ENCODE measurements at regions not wholly inside any gene's neighbourhood (a gene's known extent, or its start where the extent isn't known, plus 50 kb on each side); places are given as distances from the start of the nearest gene placed in this dataset.

GRCh38 chr13:84525865-84526264, 643.6 kb upstream of the SLITRK1 start:
- no peaks in the 10 kb centered on the region for H3K79me2 ChIP-seq (ENCODE audit: low read length)
- no peak overlapping the region for H3K4me2 ChIP-seq (ENCODE audit: low read length)
- no peaks in the 10 kb centered on the region for H3K27me3 ChIP-seq (ENCODE audit: low read depth, low read length)
- H3K36me3 ChIP-seq (replicated peaks; ENCODE audit: low read depth, low read length), result no peaks in the 10 kb centered on the region
- no peaks in the 10 kb centered on the region for H4K20me1 ChIP-seq (ENCODE audit: insufficient read depth, low read length)
- H2AFZ ChIP-seq (ENCODE audit: low read depth, low read length), result no peak overlapping the region
- H3K4me3 ChIP-seq (ENCODE audit: low read length), result no peak overlapping the region
- H3K27ac ChIP-seq (ENCODE audit: low read length), result no peak overlapping the region
- H3K9me3 ChIP-seq (ENCODE audit: insufficient read depth, low read length), result no peaks in the 10 kb centered on the region
- H3K9ac ChIP-seq (ENCODE audit: low read length), result no peak overlapping the region
- TF ChIP-seq EZH2phosphoT487 (IDR thresholded peaks at IDR 0.05; ENCODE audit: low read depth) (no peak), CTCF (IDR thresholded peaks at IDR 0.05; ENCODE audit: low read depth, low read length) (no peak)
- no peaks in the 10 kb centered on the region for H3K4me1 ChIP-seq (ENCODE audit: low read length)

DNA sequence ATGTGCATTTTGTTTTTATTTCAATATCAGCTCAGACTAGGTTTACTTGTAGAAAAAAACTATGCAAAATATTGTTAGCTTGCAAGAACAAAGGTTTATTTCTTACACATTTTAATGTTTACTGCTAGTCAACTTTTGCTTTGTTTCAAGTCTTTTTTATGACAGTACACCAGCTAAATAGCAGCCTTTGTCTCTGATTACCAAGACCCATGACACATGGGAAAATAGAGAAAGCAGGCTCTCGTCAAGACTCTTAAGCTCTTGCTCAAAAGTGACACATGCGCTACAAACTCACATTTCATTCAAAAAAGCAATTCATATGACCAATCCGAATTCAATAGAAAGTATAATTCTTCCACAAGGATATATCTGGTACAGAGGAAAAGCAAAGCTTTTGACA, 642.3 kb upstream of the SLITRK1 start:
- Histone ChIP-seq H3K4me2 (ENCODE audit: low read length) (no peak overlapping the region), H4K20me1 (ENCODE audit: insufficient read depth, low read length) (no peaks in the 10 kb centered on the region), H3K79me2 (ENCODE audit: low read length) (no peaks in the 10 kb centered on the region), H3K4me1 (ENCODE audit: low read length) (no peaks in the 10 kb centered on the region), H3K9me3 (ENCODE audit: insufficient read depth, low read length) (no peaks in the 10 kb centered on the region), H3K27me3 (ENCODE audit: low read depth, low read length) (no peaks in the 10 kb centered on the region), H3K4me3 (ENCODE audit: low read length) (no peak overlapping the region), H3K36me3 (replicated peaks; ENCODE audit: low read depth, low read length) (no peaks in the 10 kb centered on the region), H3K27ac (ENCODE audit: low read length) (no peak overlapping the region), H3K9ac (ENCODE audit: low read length) (no peak overlapping the region), H2AFZ (ENCODE audit: low read depth, low read length) (no peak overlapping the region)
- no peak for TF ChIP-seq CTCF (IDR thresholded peaks at IDR 0.05; ENCODE audit: low read depth, low read length)
- no peak for TF ChIP-seq EZH2phosphoT487 (IDR thresholded peaks at IDR 0.05; ENCODE audit: low read depth)

- Histone ChIP-seq H3K9ac (ENCODE audit: low read length) (no peak overlapping the region), H2AFZ (ENCODE audit: low read depth, low read length) (no peak overlapping the region)
Observed at GRCh38 chr13:84500016-84500415, 617.7 kb upstream of the SLITRK1 start.

GRCh38 chr13:84497613-84498012, 615.3 kb upstream of the SLITRK1 start:
- Histone ChIP-seq H3K27me3 (ENCODE audit: low read depth, low read length) (no peaks in the 10 kb centered on the region), H4K20me1 (ENCODE audit: insufficient read depth, low read length) (no peaks in the 10 kb centered on the region), H3K79me2 (ENCODE audit: low read length) (no peaks in the 10 kb centered on the region), H3K9ac (ENCODE audit: low read length) (no peak overlapping the region), H3K4me2 (ENCODE audit: low read length) (no peak overlapping the region), H3K36me3 (replicated peaks; ENCODE audit: low read depth, low read length) (no peaks in the 10 kb centered on the region), H3K9me3 (ENCODE audit: insufficient read depth, low read length) (no peaks in the 10 kb centered on the region), H2AFZ (ENCODE audit: low read depth, low read length) (no peak overlapping the region), H3K4me3 (ENCODE audit: low read length) (no peak overlapping the region), H3K4me1 (ENCODE audit: low read length) (no peaks in the 10 kb centered on the region), H3K27ac (ENCODE audit: low read length) (no peak overlapping the region)
- TF ChIP-seq CTCF (IDR thresholded peaks at IDR 0.05; ENCODE audit: low read depth, low read length), result no peak
- TF ChIP-seq EZH2phosphoT487 (IDR thresholded peaks at IDR 0.05; ENCODE audit: low read depth), result no peak

More at GRCh38 chr13:84500016-84500415, 617.7 kb upstream of the SLITRK1 start:
- no peaks in the 10 kb centered on the region for H3K9me3 ChIP-seq (ENCODE audit: insufficient read depth, low read length)
- H3K36me3 ChIP-seq (replicated peaks; ENCODE audit: low read depth, low read length), result no peaks in the 10 kb centered on the region
- H4K20me1 ChIP-seq (ENCODE audit: insufficient read depth, low read length), result no peaks in the 10 kb centered on the region
- H3K27ac ChIP-seq (ENCODE audit: low read length), result no peak overlapping the region
- no peak overlapping the region for H3K4me2 ChIP-seq (ENCODE audit: low read length)
- TF ChIP-seq EZH2phosphoT487 (IDR thresholded peaks at IDR 0.05; ENCODE audit: low read depth), result no peak
- TF ChIP-seq CTCF (IDR thresholded peaks at IDR 0.05; ENCODE audit: low read depth, low read length), result no peak
- H3K4me1 ChIP-seq (ENCODE audit: low read length), result no peaks in the 10 kb centered on the region
- no peak overlapping the region for H3K4me3 ChIP-seq (ENCODE audit: low read length)
- no peaks in the 10 kb centered on the region for H3K79me2 ChIP-seq (ENCODE audit: low read length)
- no peaks in the 10 kb centered on the region for H3K27me3 ChIP-seq (ENCODE audit: low read depth, low read length)
